Astrocyte of the cerebellum (primary cell): ENCODE measurements at regions not wholly inside any gene's neighbourhood (a gene's known extent, or its start where the extent isn't known, plus 50 kb on each side); places are given as distances from the start of the nearest gene placed in this dataset.

Experiments used
- DNase-seq: peaks from one replicate; pipeline ENCODE4 v3.0.0-alpha.2; 2011; ENCODE audit warnings: low read depth
- H3K4me3 ChIP-seq: 2 replicates; pipeline ENCODE4 v1.5.1; 2011; ENCODE audit warnings: mild to moderate bottlenecking, low read depth, low read length, moderate library complexity
- in situ Hi-C: cut with HindIII; loops from 2 replicates; pipeline ENCODE4 v1.10.0; 2017; ENCODE audit warnings: low sequenced_read_pairs
- TF ChIP-seq, protein P1 (sequence below): IDR thresholded peaks from 2 replicates; pipeline ENCODE4 v1.5.1; 2012; ENCODE audit warnings: low read length, low read depth, moderate library complexity, mild to moderate bottlenecking; ENCODE audit errors: missing control alignments

DNA sequence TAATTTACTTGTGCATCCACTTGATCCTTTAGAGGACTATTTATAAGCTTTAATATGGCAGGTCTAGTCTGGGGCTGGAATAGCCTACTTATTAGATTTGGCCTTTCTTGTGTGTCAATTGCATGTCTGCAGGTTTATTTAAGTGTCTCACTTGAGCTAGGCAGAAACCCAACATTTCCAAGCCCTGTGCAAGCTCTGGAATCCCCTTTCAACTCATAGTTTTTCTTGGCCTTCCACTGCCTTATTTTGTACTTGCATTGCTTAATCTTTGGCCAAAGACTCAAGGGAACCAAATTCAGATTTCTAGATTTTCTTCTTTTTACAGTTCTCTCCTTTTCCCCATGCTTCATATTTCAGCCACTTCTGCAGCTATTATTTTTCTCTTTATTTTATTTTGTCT is 102.4 kb upstream of the RFX3 start:
- no peak for DNase-seq
- H3K4me3 ChIP-seq, result no peak overlapping the region
- TF ChIP-seq, protein P1, sequence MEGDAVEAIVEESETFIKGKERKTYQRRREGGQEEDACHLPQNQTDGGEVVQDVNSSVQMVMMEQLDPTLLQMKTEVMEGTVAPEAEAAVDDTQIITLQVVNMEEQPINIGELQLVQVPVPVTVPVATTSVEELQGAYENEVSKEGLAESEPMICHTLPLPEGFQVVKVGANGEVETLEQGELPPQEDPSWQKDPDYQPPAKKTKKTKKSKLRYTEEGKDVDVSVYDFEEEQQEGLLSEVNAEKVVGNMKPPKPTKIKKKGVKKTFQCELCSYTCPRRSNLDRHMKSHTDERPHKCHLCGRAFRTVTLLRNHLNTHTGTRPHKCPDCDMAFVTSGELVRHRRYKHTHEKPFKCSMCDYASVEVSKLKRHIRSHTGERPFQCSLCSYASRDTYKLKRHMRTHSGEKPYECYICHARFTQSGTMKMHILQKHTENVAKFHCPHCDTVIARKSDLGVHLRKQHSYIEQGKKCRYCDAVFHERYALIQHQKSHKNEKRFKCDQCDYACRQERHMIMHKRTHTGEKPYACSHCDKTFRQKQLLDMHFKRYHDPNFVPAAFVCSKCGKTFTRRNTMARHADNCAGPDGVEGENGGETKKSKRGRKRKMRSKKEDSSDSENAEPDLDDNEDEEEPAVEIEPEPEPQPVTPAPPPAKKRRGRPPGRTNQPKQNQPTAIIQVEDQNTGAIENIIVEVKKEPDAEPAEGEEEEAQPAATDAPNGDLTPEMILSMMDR, result no peak
- in situ Hi-C loops, result no loop called here

DNA sequence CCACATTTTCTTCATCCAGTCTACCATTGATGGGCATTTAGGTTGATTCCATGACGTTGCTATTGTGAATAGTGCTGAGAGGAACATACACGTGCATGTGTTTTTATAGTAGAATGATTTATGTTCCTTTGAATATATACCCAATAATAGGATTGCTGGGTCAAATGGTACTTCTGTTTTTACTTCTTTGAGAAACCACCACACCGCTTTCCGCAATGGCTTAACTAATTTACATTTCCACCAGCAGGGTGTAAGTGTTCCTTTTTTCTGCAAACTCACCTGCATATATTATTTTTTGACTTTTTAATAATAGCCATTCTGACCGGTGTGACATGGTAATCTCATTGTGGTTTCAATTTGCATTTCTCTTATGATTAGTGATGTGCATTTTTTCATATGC is 82.2 kb upstream of the RFX3 start:
- TF ChIP-seq, protein P1, result no peak
- DNase-seq, result no peak
- H3K4me3 ChIP-seq, result no peak overlapping the region
- in situ Hi-C loops, result no loop called here

DNA sequence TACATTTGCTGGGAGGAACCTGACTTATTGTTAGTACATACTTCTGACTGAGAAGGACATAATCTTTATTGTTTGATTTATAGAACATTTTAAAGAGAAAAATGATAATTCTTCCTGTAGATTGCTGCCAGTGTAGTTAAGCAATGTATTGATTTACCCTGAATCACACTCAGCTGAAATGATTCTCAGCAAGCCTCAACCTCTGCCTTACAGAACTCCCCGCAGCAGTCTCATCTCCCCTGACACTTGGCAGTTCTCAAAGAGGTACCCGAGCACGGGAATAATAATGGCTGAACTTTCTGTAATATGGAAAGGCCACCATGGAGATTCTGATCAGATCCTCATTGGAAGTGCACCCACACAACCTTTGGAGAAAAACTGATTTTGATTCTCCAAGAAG is 74.9 kb upstream of the RFX3 start:
- H3K4me3 ChIP-seq, result no peak overlapping the region
- no peak for DNase-seq
- TF ChIP-seq, protein P1, result no peak
- in situ Hi-C loops, result no loop called here

DNA sequence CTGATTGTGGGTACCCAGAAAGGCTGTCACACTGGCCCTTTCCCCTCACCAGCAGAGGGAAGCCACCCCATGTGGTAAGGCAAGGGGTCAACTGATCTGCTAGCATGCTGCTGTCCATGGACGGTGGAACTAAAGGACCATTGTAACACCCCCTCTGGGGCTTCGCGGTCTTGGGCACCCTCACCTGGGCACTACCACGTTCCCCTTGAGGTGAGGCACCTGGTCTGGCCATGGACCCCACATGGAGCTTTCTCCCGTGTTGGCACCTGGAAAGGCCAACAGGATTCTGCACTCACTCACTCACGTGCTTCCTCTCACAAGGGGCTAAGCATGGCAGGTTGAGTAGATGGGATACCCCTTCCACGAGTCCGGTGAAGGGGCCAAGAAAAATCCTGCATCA is 72.0 kb upstream of the RFX3 start:
- DNase-seq, result no peak
- TF ChIP-seq, protein P1, result no peak
- no peak overlapping the region for H3K4me3 ChIP-seq
- in situ Hi-C loops, result no loop called here

DNA sequence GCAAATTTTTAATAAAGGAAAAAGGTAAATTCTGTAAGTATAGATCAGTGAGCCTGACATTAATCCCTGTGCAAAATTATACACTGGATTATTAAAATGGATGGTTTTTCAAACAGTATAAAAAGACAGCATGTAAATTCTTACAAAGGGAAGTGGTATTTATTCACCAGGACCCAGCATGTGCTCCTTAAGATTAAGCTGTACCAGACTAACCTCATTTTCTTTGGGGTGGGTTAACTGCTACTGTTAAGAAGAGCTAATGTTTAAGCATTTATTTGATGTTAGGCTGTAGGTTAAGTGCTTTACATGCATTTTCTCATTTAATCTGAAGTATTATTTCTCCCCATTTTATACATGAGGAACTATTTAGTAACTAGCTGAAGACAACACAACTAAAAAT is 60.3 kb upstream of the RFX3 start:
- TF ChIP-seq, protein P1, result no peak
- no peak overlapping the region for H3K4me3 ChIP-seq
- no peak for DNase-seq
- in situ Hi-C loops, result no loop called here

DNA sequence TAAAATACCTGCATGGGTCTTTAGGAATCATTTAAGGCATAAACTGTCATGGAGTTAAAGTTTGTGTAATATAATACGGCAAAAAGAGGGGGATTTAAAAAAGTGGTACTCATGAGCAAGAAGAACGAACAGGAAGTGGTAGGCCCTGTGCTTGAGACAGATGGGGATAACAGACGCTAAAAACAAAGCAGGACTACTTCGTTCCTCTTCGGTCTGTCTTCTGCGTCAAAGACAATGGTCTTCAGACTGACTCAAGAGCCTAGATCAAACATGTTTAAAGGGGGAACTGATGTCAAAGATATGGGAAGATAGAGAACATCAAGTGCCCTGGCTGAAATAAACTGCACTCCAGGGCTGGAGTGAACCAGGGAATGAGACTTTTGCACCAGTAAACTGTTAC is 59.8 kb upstream of the RFX3 start:
- in situ Hi-C loops, result no loop called here
- no peak overlapping the region for H3K4me3 ChIP-seq
- no peak for DNase-seq

More for the DNA sequence above, 59.8 kb upstream of the RFX3 start:
- TF ChIP-seq, protein P1, result no peak
